Stimulated activated naive CD8-positive, alpha-beta T cell treated with anti-CD3 and anti-CD28 coated beads, Interleukin-15, amount 100 ng/mL, for 72 hours (primary cell): ENCODE measurements at regions not wholly inside any gene's neighbourhood (a gene's known extent, or its start where the extent isn't known, plus 50 kb on each side); places are given as distances from the start of the nearest gene placed in this dataset.
"Not testable (repeated sequence)": the region's sequence is repeated elsewhere in the genome, so short reads cannot be mapped to it uniquely, and the experiment has no call there.

Experiments
- ATAC-seq: fragments of 150-1000 bp; cut with Tn5 transposase; 2 replicates; pipeline ENCODE4 v1.10.0; 2021; ENCODE audit warnings: mild to moderate bottlenecking, moderate library complexity
- DNase-seq, 2 donors: peaks; one replicate each; pipeline ENCODE4 v3.0.0; 2021 to 2022
- H3K27ac Mint-ChIP-seq, 2 donors: one replicate each; pipeline ENCODE4 v1.8.0; 2022; ENCODE audit warnings: mild to moderate bottlenecking in 2 of 2, mixed read lengths in 2 of 2, moderate library complexity in 2 of 2
- H3K27me3 Mint-ChIP-seq: one replicate; pipeline ENCODE4 v1.8.0; 2022; ENCODE audit warnings: mixed read lengths
- H3K4me1 Mint-ChIP-seq: one replicate; pipeline ENCODE4 v1.8.0; 2022; ENCODE audit warnings: mild to moderate bottlenecking, mixed read lengths
- H3K4me3 Mint-ChIP-seq, 2 donors: one replicate each; pipeline ENCODE4 v1.8.0; 2022; ENCODE audit warnings: mild to moderate bottlenecking in 2 of 2, mixed read lengths in 2 of 2, moderate library complexity in 1 of 2
- H3K9me3 Mint-ChIP-seq, 2 donors: one replicate each; pipeline ENCODE4 v1.8.0; 2022; ENCODE audit warnings: mixed read lengths in 2 of 2

- DNase-seq (peak in 1 of 2 donors; percentile 5), ATAC-seq (peak; percentile 85)
- Mint-ChIP-seq H3K4me3 (no peak overlapping the region), H3K27ac (no peak overlapping the region), H3K9me3 (no peaks in the 10 kb centered on the region), H3K4me1 (peaks cover 13% of the 10 kb centered on the region), H3K27me3 (no peaks in the 10 kb centered on the region)
Observed at GRCh38 chr11:22920939-22921565, 60.8 kb upstream of the CCDC179 start.

- Mint-ChIP-seq H3K4me3 (no peak overlapping the region), H3K27me3 (no peaks in the 10 kb centered on the region), H3K27ac (no peak overlapping the region), H3K4me1 (peaks cover 13% of the 10 kb centered on the region), H3K9me3 (no peaks in the 10 kb centered on the region)
- DNase-seq (no peak), ATAC-seq (no peak)
Observed at GRCh38 chr11:22922672-22923071, 62.4 kb upstream of the CCDC179 start.

- no peak overlapping the region for H3K4me3 Mint-ChIP-seq
- H3K4me1 Mint-ChIP-seq = peaks cover 13% of the 10 kb centered on the region
- H3K27me3 Mint-ChIP-seq = no peaks in the 10 kb centered on the region
- DNase-seq (no peak), ATAC-seq (no peak)
- no peaks in the 10 kb centered on the region for H3K9me3 Mint-ChIP-seq
- no peak overlapping the region for H3K27ac Mint-ChIP-seq
Observed at GRCh38 chr11:22923561-22923960, 63.3 kb upstream of the CCDC179 start.

GRCh38 chr11:22926341-22926740 is 66.1 kb upstream of the CCDC179 start:
- Mint-ChIP-seq H3K4me1 (peaks cover 5% of the 10 kb centered on the region), H3K4me3 (no peak overlapping the region), H3K27ac (no peak overlapping the region), H3K27me3 (no peaks in the 10 kb centered on the region), H3K9me3 (no peaks in the 10 kb centered on the region)
- ATAC-seq = no peak
- DNase-seq = no peak

GRCh38 chr11:22927793-22928192 is 67.5 kb upstream of the CCDC179 start:
- H3K27me3 Mint-ChIP-seq = no peaks in the 10 kb centered on the region
- DNase-seq (no peak), ATAC-seq (no peak)
- no peak overlapping the region for H3K27ac Mint-ChIP-seq
- H3K4me1 Mint-ChIP-seq = peaks cover 5% of the 10 kb centered on the region
- no peak overlapping the region for H3K4me3 Mint-ChIP-seq
- H3K9me3 Mint-ChIP-seq = no peaks in the 10 kb centered on the region

- Mint-ChIP-seq H3K27me3 (no peaks in the 10 kb centered on the region), H3K27ac (no peak overlapping the region), H3K4me3 (no peak overlapping the region), H3K9me3 (no peaks in the 10 kb centered on the region), H3K4me1 (peaks cover 5% of the 10 kb centered on the region)
- ATAC-seq = no peak
- DNase-seq = no peak
Observed at GRCh38 chr11:22928207-22928917, 68.1 kb upstream of the CCDC179 start.

- DNase-seq = no peak
- no peak overlapping the region for H3K27ac Mint-ChIP-seq
- no peaks in the 10 kb centered on the region for H3K27me3 Mint-ChIP-seq
- no peaks in the 10 kb centered on the region for H3K9me3 Mint-ChIP-seq
- H3K4me1 Mint-ChIP-seq = peaks cover 5% of the 10 kb centered on the region
- H3K4me3 Mint-ChIP-seq = no peak overlapping the region
- ATAC-seq = peak; percentile 63
Observed at GRCh38 chr11:22930816-22931594, 70.7 kb upstream of the CCDC179 start.

GRCh38 chr11:22938691-22939090 is 78.4 kb upstream of the CCDC179 start:
- H3K27ac Mint-ChIP-seq = peak overlapping the region in 1 of 2 donors; percentile 63
- ATAC-seq = no peak

GRCh38 chr11:22941544-22941943 is 81.3 kb upstream of the CCDC179 start:
- not testable (repeated sequence) for ATAC-seq, H3K4me3 Mint-ChIP-seq, H3K9me3 Mint-ChIP-seq, H3K27me3 Mint-ChIP-seq, H3K4me1 Mint-ChIP-seq, H3K27ac Mint-ChIP-seq, DNase-seq

More at GRCh38 chr11:22938691-22939090, 78.4 kb upstream of the CCDC179 start:
- H3K9me3 Mint-ChIP-seq = peaks cover 8% of the 10 kb centered on the region in 2 donors
- no peak overlapping the region for H3K4me3 Mint-ChIP-seq
- DNase-seq = no peak
- no peaks in the 10 kb centered on the region for H3K27me3 Mint-ChIP-seq
- no peaks in the 10 kb centered on the region for H3K4me1 Mint-ChIP-seq

GRCh38 chr11:22957786-22958185 is 97.5 kb upstream of the CCDC179 start:
- H3K4me3 Mint-ChIP-seq = no peak overlapping the region
- ATAC-seq (no peak), DNase-seq (no peak)
- H3K27me3 Mint-ChIP-seq = no peaks in the 10 kb centered on the region
- H3K4me1 Mint-ChIP-seq = no peaks in the 10 kb centered on the region
- H3K9me3 Mint-ChIP-seq = peaks cover 0 to 12% of the 10 kb centered on the region in 2 donors
- H3K27ac Mint-ChIP-seq = no peak overlapping the region

GRCh38 chr11:22974251-22974650 is 114.0 kb upstream of the CCDC179 start:
- Mint-ChIP-seq H3K4me1 (peaks cover 19% of the 10 kb centered on the region), H3K9me3 (peaks cover 14 to 54% of the 10 kb centered on the region in 2 donors)
- ATAC-seq = no peak

GRCh38 chr11:22976146-22976545 is 115.9 kb upstream of the CCDC179 start:
- H3K4me1 Mint-ChIP-seq = peaks cover 15% of the 10 kb centered on the region
- DNase-seq (peak; percentile 4 to 29), ATAC-seq (peak; percentile 82)
- H3K4me3 Mint-ChIP-seq = no peak overlapping the region
- peaks cover 20 to 53% of the 10 kb centered on the region in 2 donors for H3K9me3 Mint-ChIP-seq
- no peaks in the 10 kb centered on the region for H3K27me3 Mint-ChIP-seq
- H3K27ac Mint-ChIP-seq = no peak overlapping the region

More at GRCh38 chr11:22974251-22974650, 114.0 kb upstream of the CCDC179 start:
- Mint-ChIP-seq H3K27ac (no peak overlapping the region), H3K27me3 (no peaks in the 10 kb centered on the region), H3K4me3 (no peak overlapping the region)
- no peak for DNase-seq

GRCh38 chr11:22982903-22983302 is 122.6 kb upstream of the CCDC179 start:
- no peak overlapping the region for H3K27ac Mint-ChIP-seq
- DNase-seq (no peak), ATAC-seq (no peak)
- H3K4me1 Mint-ChIP-seq = no peaks in the 10 kb centered on the region
- peaks cover 16 to 23% of the 10 kb centered on the region in 2 donors for H3K9me3 Mint-ChIP-seq
- H3K4me3 Mint-ChIP-seq = no peak overlapping the region
- H3K27me3 Mint-ChIP-seq = no peaks in the 10 kb centered on the region

GRCh38 chr11:22984045-22984444 is 123.8 kb upstream of the CCDC179 start:
- peaks cover 24 to 32% of the 10 kb centered on the region in 2 donors for H3K9me3 Mint-ChIP-seq
- H3K27ac Mint-ChIP-seq = no peak overlapping the region
- H3K4me3 Mint-ChIP-seq = no peak overlapping the region
- no peaks in the 10 kb centered on the region for H3K27me3 Mint-ChIP-seq
- ATAC-seq (no peak), DNase-seq (no peak)
- H3K4me1 Mint-ChIP-seq = no peaks in the 10 kb centered on the region

- Mint-ChIP-seq H3K9me3 (peaks cover 28 to 43% of the 10 kb centered on the region in 2 donors), H3K4me1 (no peaks in the 10 kb centered on the region), H3K27me3 (no peaks in the 10 kb centered on the region), H3K4me3 (no peak overlapping the region), H3K27ac (no peak overlapping the region)
- ATAC-seq (no peak), DNase-seq (no peak)
Observed at GRCh38 chr11:22989371-22989770, 129.1 kb upstream of the CCDC179 start.

GRCh38 chr11:22991196-22991595 is 130.9 kb upstream of the CCDC179 start:
- Mint-ChIP-seq H3K27me3 (no peaks in the 10 kb centered on the region), H3K4me1 (no peaks in the 10 kb centered on the region), H3K9me3 (peaks cover 34 to 45% of the 10 kb centered on the region in 2 donors)

More at GRCh38 chr11:22991196-22991595, 130.9 kb upstream of the CCDC179 start:
- ATAC-seq (no peak), DNase-seq (no peak)
- Mint-ChIP-seq H3K27ac (no peak overlapping the region), H3K4me3 (no peak overlapping the region)
